ENCODE measurements at regions not wholly inside any gene's neighbourhood (a gene's known extent, or its start where the extent isn't known, plus 50 kb on each side); places are given as distances from the start of the nearest gene placed in this dataset.
"Not testable (repeated sequence)": the region's sequence is repeated elsewhere in the genome, so short reads cannot be mapped to it uniquely, and the experiment has no call there.

- DNase-seq, result not testable (repeated sequence)
These were observed 98.1 kb upstream of the SIMC1 start for GRCh38 chr5:176140138-176140537.

DNA sequence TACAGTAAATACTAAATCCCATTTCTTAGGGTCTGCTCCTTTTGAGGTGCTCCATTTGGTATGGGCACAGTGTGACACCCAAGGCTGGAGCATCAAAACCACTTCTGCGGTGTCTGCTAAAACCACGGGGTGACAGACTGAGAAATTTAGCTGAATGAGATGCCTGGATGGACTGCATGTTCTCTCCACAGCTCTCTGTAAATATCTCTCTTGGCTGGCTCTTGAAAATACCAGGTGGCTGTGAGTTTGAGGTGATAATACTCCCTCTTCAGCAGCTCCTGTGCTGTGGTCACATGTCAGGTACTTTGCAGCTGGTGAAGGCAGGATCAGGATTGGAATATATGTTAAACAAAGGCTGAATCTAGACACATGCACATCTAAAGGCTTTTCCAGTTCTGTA, 93.7 kb upstream of the SIMC1 start:
- no peak for DNase-seq

DNA sequence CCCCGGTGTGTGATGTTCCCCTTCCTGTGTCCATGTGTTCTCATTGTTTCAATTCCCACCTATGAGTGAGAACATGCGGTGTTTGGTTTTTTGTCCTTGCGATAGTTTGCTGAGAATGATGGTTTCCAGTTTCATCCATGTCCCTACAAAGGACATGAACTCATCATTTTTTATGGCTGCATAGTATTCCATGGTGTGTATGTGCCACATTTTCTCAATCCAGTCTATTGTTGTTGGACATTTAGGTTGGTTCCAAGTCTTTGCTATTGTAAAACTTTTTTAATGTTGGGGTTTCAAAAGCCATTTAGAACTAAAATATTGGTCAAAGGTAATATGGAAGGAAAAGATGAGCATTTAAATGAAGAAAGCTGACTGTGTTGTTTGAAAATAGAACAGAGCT, 88.3 kb upstream of the SIMC1 start:
- not testable (repeated sequence) for DNase-seq

DNA sequence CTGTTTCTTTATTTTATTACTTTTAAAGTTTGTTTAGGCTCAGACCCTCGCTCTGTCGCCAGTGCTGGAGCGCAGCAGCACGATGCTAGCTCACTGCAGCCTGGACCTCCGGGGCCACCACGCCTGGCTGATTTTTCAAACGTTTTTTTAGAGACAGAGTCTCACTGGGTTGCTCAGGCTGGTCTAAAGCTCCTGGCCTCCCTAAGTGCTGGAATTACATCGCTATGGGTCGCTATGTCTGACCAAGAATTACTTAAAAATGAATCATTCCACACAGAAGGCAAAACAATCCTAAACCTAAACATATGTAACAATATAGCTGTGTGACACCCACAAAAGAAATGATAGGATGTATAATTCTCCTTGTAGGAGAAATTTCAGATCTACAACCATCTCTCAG, 86.9 kb upstream of the SIMC1 start:
- DNase-seq, result no peak

DNA sequence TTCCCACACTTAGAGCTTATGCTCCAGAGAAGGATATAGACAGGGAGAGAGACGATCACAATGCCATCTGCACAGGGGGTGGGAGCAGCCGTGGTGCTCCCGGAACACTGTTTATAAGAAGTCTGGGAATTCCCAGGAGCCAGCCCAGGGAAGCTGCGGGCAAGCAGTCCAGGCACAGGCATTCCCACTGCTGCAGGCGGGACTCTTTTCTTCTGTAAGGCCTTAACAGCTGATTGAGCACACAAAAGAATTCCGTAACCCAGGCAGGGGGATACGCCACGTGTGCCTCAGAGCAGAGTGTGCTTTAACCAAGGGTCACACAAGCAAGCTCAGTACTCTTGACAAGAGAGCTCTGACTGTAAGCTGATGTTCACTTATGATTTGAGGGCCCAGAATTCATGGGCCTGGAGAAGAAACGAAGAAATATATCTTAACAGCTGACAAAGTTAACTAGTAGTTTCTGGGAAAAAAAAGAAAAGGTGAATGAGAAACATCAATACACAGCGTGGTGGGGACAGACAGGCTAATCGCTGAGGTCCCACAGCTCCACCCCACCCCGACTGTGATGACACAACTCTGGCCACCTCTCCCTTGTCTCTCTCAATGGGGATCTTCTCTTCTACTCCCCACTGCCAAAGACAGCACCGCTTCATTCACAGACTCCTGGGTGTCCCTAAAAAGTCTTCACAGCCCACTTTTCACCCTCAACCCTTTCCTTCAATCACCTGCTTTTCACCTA, 85.9 kb upstream of the SIMC1 start:
- peak; percentile 64 for DNase-seq

GRCh38 chr5:176152930-176153311, 85.3 kb upstream of the SIMC1 start:
- DNase-seq, result no peak

DNA sequence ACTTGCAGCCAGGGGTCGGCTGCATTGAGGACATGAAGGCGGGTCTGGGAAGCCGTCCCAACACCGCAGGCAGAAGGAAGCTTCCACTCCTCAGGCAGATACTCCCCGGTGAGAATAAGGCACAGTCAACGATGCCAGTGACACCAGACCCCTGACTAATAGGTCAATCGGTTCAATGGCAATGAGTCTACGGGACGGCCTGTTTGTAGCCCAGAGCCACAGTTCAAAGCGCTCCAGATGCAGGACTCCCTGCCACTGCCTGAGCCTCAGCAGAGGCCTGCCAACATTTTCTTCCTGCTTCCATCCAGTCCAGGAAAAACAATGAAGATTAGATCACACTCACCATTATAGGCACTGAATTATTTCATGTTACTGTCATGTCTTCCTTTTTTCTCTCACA, 84.5 kb upstream of the SIMC1 start:
- no peak for DNase-seq

- DNase-seq, result no peak
These were observed 83.4 kb upstream of the SIMC1 start for GRCh38 chr5:176154821-176155220.

DNA sequence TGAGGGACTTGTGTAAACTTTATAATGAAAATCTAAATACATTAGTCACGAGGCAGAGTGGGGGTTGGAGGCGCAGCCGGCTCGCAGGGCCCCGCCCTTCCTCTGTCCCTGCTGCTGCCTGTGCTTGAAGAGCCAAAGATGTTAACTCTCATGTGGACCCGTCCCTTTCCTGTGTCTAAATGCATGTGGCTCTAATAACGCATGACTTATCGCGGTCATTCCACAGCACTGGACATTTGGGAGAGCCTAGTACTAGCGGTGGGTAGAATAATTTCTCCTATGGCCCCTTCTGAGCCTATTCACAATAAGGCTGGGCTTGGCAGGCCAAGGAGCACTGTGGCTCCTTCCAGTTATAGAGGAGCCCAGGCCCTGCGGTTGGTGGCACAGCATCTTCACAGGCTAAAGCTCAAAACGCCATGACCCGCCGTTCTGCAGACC, 82.3 kb upstream of the SIMC1 start:
- no peak for DNase-seq

DNA sequence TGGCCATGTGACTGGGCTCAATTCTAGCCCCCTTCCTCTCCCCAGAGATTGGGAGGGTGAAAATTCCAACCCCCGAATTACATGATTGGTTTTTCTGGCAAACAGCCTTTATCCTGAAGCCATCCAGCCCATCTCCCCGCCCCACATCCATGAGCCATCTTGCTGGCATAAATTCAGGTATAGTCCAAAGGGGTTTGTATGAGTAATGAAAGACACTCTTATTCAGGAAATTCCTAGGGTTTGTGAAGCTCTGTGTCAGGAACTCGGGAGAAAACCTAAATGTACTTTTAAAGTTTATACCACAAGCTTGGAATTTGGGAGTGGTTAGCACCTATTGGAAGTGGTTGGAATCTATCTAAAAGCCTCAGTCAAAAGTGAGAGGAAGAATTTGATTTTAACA, 80.6 kb upstream of the SIMC1 start:
- DNase-seq, result no peak

GRCh38 chr5:176161431-176161830, 76.8 kb upstream of the SIMC1 start:
- DNase-seq, result no peak

DNA sequence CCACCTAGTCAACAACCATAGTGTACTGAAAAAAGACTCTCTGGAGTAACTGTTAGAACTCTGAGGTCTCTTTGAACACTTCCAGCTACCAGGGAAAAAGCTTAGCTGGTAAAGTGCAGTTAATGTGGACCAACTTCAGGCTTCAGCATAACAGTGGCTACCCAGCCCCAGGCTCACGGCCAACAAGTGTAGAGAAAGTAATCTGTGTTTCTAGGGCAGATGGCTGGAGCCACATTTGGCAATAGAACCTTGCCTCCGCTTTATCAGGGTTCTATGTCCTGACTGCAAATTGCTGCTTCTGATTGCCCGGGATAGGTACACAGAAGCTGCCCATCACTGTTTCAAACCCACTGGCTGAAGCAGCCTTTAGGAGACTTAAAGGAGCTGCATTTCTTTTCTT, 76.0 kb upstream of the SIMC1 start:
- DNase-seq, result no peak

DNA sequence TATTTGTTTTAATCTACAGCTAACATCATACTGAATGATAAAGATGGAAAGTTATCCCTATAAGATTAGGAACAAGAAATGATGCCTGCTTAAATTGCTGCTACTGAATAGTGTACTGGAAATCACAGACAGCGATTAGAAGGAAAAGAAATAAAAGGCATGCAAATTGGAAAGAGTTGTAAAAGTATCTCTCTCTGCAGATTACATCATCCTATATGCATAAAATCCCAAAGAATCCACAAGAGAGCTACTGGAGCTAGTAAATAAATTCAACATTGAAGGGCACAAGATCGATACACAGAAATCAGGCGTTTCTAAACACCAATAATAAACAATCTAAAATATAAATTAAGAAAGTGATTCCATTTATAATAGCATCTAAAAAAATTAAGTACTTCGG, 75.3 kb upstream of the SIMC1 start:
- no peak for DNase-seq

DNA sequence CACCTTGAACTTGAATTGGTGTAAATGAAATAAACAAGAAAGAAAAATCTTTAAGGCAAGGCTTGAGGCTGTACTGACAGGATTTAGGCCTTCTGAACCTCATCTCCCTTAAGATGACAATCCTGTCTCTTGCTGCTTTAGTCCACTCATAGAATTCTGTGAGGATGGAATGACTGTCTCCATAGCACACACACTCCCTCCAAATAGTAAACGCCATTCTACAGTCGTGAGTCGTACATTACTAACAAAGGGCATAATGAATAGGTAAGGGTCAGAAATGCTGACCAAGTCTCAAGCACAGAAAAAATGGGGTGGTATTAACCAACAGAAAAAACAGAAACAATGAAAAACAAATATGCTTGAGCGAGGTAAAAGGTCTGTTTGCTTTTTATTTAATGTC, 71.8 kb upstream of the SIMC1 start:
- DNase-seq, result no peak

DNA sequence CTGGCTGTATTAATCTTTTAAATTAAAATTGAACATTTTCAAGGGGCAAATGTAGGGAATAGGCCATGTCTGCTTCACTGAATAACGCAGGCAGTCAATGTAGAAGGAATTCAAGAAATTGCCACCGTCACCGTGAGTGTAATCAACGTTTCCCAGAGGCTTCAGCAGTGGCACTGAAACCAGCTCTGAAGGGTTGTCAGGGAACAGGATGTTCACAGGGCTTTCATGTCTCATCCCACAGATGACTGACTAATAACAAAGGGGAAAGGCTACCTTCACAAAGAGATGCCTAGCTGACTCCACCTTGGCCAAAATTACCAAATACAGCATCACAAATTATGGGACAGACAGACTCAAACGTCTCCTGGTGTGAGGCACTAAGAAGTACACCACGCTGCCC, 70.4 kb upstream of the SIMC1 start:
- no peak for DNase-seq

DNA sequence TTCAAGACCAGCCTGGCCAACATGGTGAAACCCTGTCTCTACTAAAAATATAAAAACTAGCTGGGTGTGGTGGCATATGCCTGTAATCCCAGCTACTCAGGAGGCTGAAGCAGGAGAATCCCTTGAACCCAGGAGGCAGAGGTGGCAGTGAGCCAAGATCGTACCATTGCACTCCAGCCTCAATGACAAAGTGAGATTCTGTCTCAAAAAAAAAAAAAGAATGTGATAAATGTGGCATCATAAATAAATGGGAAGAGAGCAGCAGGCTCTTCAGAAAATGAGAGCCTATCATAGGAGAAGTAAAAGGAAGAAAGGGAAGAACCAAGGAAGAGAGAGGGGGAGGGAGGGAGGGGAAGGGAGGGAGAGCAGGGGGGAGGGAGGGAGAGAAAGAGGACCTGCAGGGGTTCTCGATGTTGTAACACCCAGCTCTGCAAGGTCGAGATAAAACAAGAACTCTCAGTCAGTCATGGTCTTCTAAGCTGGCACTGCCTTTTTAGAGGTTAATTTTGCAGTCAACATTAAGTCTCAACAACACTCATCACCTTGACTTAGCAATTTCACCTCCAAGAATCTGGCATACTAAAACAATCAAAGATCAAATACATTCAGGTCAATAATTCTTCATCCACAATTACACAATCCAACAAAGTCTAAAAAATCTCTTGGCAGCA, 68.7 kb upstream of the SIMC1 start:
- DNase-seq, result no peak

- DNase-seq, result no peak
These were observed 68.1 kb upstream of the SIMC1 start for GRCh38 chr5:176170084-176170483.

- DNase-seq, result no peak
These were observed 67.0 kb upstream of the SIMC1 start for GRCh38 chr5:176171171-176171760.

DNA sequence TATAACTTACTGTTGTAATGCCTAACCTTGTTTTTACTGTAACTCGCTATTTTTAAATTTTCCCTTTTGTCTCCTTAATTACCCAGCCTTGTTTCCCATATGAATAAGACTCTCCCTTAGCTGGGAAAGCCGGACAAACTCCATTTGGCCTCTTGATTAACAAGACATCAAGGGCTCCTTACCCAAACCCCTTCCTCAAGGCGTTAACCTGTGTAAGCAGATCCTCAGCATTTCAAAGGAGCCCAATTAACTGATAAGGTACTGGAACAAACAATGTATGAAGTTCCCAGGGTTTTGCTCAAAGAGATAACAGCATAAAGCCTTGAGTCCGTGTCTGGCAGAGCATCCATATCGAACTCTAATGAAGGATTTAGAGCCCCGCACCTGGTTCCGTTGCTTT, 66.0 kb upstream of the SIMC1 start:
- no peak for DNase-seq

DNA sequence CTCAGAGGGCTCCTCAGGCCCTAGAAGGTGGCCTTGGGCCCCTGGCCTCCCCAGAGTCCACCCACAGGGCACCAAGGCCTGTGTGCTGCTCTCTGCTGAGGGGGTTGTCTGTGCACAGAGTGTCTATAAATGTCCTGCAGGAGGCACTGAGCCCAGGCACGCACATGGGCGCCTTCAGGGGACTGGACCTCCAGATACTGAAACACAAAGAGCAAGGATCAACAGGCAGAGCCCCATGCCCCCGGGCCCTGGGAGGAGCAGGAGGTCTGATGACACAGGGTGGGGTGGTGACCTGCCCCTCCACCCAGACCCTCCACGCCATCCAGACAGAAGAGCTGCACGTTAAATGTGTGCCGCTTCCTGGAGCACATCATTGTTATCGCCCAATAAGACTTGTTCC, 64.6 kb upstream of the SIMC1 start:
- DNase-seq, result no peak

DNA sequence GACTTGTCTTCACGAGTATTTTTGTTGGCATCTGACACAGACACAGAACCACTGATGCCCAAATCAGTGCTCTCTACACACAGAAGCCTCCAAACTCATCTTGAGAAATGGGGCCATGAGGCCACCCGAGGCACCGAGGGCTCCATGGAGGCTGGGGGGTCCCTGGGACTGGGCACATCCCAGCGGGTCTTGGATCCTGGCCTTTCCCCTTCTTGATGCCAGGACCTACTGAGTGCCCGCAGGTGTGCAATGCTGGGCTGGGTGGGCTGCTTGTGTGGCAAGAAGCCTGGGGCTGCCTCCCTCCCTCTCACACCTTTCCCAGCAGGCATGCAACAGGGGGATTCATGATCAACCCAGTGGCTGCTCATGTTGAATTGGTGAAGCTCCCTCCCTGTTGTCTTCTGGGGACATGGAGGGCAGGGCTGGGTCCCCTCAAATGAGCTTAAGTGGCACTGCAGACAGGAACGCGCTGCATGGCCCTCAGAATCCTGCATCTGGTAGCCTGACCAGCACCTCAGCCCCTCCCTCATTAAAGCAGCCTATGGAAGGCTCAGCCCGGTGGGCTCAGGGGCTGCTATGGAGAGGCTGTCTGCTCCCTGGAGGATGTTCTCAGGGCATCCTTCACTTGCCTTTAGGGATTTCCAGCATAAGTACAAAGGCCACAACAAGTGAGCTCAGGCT, 63.7 kb upstream of the SIMC1 start:
- DNase-seq, result no peak

DNA sequence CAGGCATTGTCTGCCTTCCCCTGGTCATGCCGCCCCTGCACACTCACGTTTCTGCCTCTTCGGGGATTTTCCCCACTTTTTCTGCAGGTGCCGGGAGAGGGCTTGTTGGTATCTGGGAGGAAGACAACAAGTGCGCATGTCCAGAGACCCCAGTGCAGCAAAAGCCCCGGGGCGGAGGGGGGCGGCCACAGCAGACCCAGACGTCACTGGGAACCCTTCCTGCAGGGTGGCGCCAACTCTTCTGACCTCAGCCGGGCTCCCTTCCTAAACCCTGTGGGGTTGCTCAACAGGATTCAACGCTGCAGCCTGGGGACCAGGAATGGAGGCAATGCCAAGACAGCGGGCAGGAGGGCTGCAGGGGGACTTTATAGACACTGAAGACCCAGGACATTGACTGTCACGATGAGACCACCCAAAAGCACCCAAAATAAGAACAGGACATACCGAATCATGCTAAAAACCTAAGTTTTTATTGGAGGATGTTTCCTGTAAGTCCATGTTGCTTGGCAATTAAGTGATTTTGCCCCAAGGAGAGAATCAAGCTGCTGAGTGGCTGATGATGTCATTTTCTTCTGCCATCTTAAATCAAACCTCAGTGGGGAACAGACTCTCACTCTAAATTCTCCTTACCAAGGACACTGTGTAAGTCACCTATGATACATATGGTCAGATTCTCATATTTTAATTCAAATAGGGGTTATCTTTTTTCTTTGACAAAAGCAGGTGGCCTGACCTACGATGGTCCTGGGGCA, 62.9 kb upstream of the SIMC1 start:
- DNase-seq, result no peak
